Upper lobe of left lung (tissue), 6 donors: ENCODE measurements at regions not wholly inside any gene's neighbourhood (a gene's known extent, or its start where the extent isn't known, plus 50 kb on each side); places are given as distances from the start of the nearest gene placed in this dataset.

Experiments
- ATAC-seq, 2 donors: fragments of 200-7000 bp; cut with Tn5 transposase; one replicate each; pipeline ENCODE4 v1.9.1; 2022; ENCODE audit warnings: mild to moderate bottlenecking in 2 of 2, moderate library complexity in 2 of 2; ENCODE audit not compliant: low FRiP score in 2 of 2
- DNase-seq, 2 donors: peaks; one replicate each; pipeline ENCODE4 v3.0.0-alpha.2; 2019 to 2020
- H3K27ac ChIP-seq, 4 donors: fragments of 200-600 bp; sonication (generic); one replicate each; pipeline ENCODE4 v1.5.1; 2016 to 2019
- H3K27me3 ChIP-seq, 4 donors: fragments of 200-600 bp; sonication (generic); one replicate each; pipeline ENCODE4 v1.5.1; 2017 to 2019
- H3K36me3 ChIP-seq, 4 donors: fragments of 200-600 bp; sonication (generic); one replicate each; pipeline ENCODE4 v1.5.1; 2016 to 2019
- H3K4me1 ChIP-seq, 4 donors: fragments of 200-600 bp; sonication (generic); one replicate each; pipeline ENCODE4 v1.5.1; 2018 to 2019
- H3K4me3 ChIP-seq, 4 donors: fragments of 200-600 bp; sonication (generic); one replicate each; pipeline ENCODE4 v1.5.1; 2017 to 2019; ENCODE audit warnings: mild to moderate bottlenecking in 2 of 4, moderate library complexity in 1 of 4
- H3K9me3 ChIP-seq, 4 donors: fragments of 200-600 bp; sonication (generic); one replicate each; pipeline ENCODE4 v1.5.1; 2018 to 2019
- EP300 ChIP-seq, 4 donors: sonication (generic); formaldehyde crosslinking; IDR thresholded peaks; one replicate each; pipeline ENCODE4 v1.5.1; 2017; ENCODE audit warnings: antibody characterized with exemption in 4 of 4, control low read depth in 2 of 4
- POLR2A ChIP-seq, 4 donors: fragments of 450-650 bp; IDR thresholded peaks; one replicate each; pipeline ENCODE4 v1.5.1; 2016 to 2017; ENCODE audit warnings: antibody characterized with exemption in 4 of 4, mild to moderate bottlenecking in 2 of 4
- POLR2AphosphoS5 ChIP-seq, 2 donors: sonication (generic); formaldehyde crosslinking; IDR thresholded peaks; one replicate each; pipeline ENCODE4 v1.5.1; 2017; ENCODE audit warnings: antibody characterized with exemption in 2 of 2
- WGBS, 2 donors: methylation state at CpG; one replicate each; pipeline ENCODE4 v1.1.5; 2017 to 2018; 5-methylcytosine and 5-hydroxymethylcytosine counted together
- TF ChIP-seq, protein P1 (sequence below), 6 experiments: fragments of 450-650 bp in 4 of 6; fragments of 200-600 bp in 2 of 6; sonication (generic) in 2 of 6; IDR thresholded peaks; one replicate each; pipeline ENCODE4 v1.5.1; 2016 to 2019; ENCODE audit warnings: antibody characterized with exemption in 6 of 6
- donor health status: DM: no; HTN: no; CAD: no; lungs with moderate emphysema.
- donor health status: DM: no; HTN: yes; CAD: no; lungs with severe emphysema.

DNA sequence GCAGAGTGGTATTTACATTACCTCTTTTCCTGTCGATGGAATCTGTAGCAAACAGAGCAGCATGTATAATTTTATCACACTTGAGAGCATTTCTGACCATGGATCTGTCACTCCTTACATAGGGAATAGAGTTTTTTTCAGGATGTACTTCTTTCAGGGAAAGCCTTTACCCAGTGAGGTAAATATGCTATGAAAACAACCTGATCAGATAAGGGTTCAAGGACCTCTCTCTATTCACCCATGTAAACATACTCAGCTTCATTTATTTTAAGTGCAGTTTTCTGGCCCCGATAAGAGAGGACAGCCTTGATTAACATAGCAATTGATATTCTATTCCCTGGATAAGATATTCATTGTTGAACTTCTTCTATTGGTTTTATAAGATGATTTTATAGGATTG is 87.3 kb upstream of the ESX1 start:
- DNase-seq (no peak), ATAC-seq (no peak)
- H3K9me3 ChIP-seq = no peaks in the 10 kb centered on the region
- 20 to 40% methylated on average over 2 of the region's 2 CpGs for WGBS, 2 donors
- H3K27me3 ChIP-seq = no peaks in the 10 kb centered on the region
- no peaks in the 10 kb centered on the region for H3K36me3 ChIP-seq
- H3K4me3 ChIP-seq = no peak overlapping the region
- no peaks in the 10 kb centered on the region for H3K4me1 ChIP-seq
- TF ChIP-seq POLR2A (IDR thresholded peaks at IDR 0.05) = no peak
- TF ChIP-seq, protein P1, sequence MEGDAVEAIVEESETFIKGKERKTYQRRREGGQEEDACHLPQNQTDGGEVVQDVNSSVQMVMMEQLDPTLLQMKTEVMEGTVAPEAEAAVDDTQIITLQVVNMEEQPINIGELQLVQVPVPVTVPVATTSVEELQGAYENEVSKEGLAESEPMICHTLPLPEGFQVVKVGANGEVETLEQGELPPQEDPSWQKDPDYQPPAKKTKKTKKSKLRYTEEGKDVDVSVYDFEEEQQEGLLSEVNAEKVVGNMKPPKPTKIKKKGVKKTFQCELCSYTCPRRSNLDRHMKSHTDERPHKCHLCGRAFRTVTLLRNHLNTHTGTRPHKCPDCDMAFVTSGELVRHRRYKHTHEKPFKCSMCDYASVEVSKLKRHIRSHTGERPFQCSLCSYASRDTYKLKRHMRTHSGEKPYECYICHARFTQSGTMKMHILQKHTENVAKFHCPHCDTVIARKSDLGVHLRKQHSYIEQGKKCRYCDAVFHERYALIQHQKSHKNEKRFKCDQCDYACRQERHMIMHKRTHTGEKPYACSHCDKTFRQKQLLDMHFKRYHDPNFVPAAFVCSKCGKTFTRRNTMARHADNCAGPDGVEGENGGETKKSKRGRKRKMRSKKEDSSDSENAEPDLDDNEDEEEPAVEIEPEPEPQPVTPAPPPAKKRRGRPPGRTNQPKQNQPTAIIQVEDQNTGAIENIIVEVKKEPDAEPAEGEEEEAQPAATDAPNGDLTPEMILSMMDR (IDR thresholded peaks at IDR 0.05) = no peak
- TF ChIP-seq EP300 (IDR thresholded peaks at IDR 0.05) = no peak
- no peak for TF ChIP-seq POLR2AphosphoS5 (IDR thresholded peaks at IDR 0.05)
- H3K27ac ChIP-seq = no peak overlapping the region

DNA sequence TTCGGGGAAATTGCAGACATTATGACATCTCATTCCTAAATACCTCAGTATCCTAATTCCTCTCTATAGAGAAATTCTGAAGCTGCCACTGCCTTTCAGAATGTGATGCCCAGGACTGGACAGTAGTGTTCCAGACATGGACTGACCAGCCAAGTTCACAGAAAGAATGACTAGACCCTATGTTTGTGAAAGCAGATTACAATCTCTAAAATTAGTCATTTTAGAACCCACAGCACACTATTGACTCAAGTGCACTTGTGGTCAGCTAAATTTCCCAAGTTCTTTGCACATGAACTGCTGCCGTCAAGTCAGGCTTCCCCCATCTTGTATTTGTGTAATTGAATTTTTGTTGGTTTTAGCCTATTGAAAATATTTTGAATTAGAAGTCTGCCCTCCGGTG is 81.0 kb upstream of the ESX1 start:
- Histone ChIP-seq H3K27me3 (no peaks in the 10 kb centered on the region), H3K36me3 (no peaks in the 10 kb centered on the region), H3K9me3 (no peaks in the 10 kb centered on the region), H3K27ac (no peak overlapping the region), H3K4me3 (no peak overlapping the region), H3K4me1 (no peaks in the 10 kb centered on the region)
- ATAC-seq (no peak), DNase-seq (no peak)
- no peak for TF ChIP-seq POLR2A (IDR thresholded peaks at IDR 0.05)
- TF ChIP-seq, protein P1 (IDR thresholded peaks at IDR 0.05) = no peak
- no peak for TF ChIP-seq EP300 (IDR thresholded peaks at IDR 0.05)
- no peak for TF ChIP-seq POLR2AphosphoS5 (IDR thresholded peaks at IDR 0.05)
- WGBS, 2 donors = 74 to 75% methylated on average over 3 of the region's 3 CpGs

DNA sequence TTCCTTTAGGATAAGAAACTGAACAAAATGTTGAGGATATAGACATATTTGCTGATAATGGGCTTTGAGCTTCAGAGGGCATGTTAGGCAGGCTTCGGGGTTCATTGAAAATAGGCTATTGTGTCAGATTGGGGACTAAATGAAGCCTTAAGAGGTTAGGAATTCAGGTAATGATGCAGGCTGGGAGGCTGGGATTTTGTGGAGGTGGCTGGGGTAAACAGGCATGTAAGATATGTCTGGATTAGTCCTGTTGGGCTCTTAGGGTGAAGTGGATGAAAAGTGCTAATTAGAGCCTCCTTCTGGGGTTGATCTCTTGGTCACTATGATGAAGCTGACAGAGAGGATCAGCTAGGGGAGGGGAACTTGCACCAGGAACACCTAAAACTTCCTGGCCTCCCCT is 80.2 kb upstream of the ESX1 start:
- Histone ChIP-seq H3K27ac (no peak overlapping the region), H3K4me1 (no peaks in the 10 kb centered on the region), H3K27me3 (no peaks in the 10 kb centered on the region), H3K4me3 (no peak overlapping the region), H3K9me3 (no peaks in the 10 kb centered on the region), H3K36me3 (no peaks in the 10 kb centered on the region)
- ATAC-seq = no peak
- 77 to 88% methylated on average over 1 of the region's 1 CpG for WGBS, 2 donors
- no peak for DNase-seq
- no peak for TF ChIP-seq POLR2A (IDR thresholded peaks at IDR 0.05)
- TF ChIP-seq, protein P1 (IDR thresholded peaks at IDR 0.05) = no peak

DNA sequence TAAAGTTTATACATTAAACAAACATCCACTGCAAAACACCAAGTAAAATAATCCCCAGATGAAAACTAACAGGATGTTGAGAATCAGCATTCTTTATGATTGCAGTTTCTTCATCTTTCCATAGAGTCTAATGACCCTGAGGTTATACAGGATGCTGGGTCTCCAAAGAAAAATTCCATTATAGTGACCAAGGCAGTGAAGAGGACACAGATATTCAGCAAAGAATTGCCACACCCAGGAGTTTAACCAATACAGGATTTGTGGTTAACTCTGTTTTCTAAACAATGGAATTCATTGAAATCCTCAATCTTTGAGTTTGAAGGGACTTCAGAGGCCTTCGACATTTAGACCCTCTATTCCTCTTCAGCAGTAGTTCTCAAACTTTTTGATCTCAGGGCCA is 76.2 kb upstream of the ESX1 start:
- Histone ChIP-seq H3K4me1 (no peaks in the 10 kb centered on the region), H3K27me3 (no peaks in the 10 kb centered on the region), H3K27ac (no peak overlapping the region), H3K9me3 (no peaks in the 10 kb centered on the region), H3K36me3 (no peaks in the 10 kb centered on the region), H3K4me3 (no peak overlapping the region)
- ATAC-seq (no peak), DNase-seq (no peak)
- TF ChIP-seq EP300 (IDR thresholded peaks at IDR 0.05) (no peak), POLR2AphosphoS5 (IDR thresholded peaks at IDR 0.05) (no peak), POLR2A (IDR thresholded peaks at IDR 0.05) (no peak)
- TF ChIP-seq, protein P1 (IDR thresholded peaks at IDR 0.05) = no peak
- WGBS, 2 donors = 82 to 100% methylated on average over 1 of the region's 1 CpG

DNA sequence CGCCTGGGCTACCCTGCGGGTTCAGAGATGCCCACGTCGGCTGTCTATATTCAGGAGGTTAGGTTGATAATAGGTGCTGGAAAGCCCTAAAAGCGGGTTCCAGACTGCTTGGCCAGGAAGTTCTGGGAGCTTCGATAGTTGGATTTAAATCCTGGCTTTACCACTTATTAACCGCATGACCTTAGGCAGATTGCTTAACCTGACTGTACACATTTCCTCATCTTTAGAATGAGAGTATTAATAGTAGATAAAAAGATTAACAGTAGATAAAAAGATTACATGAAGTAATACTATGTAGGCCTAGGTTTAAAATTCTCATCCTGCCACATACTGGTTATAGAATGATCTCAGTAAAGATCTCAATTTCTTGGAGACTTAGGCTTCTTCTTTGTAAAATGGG is 75.0 kb upstream of the ESX1 start:
- WGBS, 2 donors = 87 to 88% methylated on average over 2 to 7 of the region's 7 CpGs
- DNase-seq (no peak), ATAC-seq (no peak)
- Histone ChIP-seq H3K4me3 (no peak overlapping the region), H3K27me3 (no peaks in the 10 kb centered on the region), H3K9me3 (no peaks in the 10 kb centered on the region), H3K27ac (no peak overlapping the region), H3K4me1 (no peaks in the 10 kb centered on the region), H3K36me3 (no peaks in the 10 kb centered on the region)
- TF ChIP-seq EP300 (IDR thresholded peaks at IDR 0.05) = no peak
- TF ChIP-seq, protein P1 (IDR thresholded peaks at IDR 0.05) = no peak
- TF ChIP-seq POLR2A (IDR thresholded peaks at IDR 0.05) = no peak
- no peak for TF ChIP-seq POLR2AphosphoS5 (IDR thresholded peaks at IDR 0.05)
